GM12878 (cell line): ENCODE measurements at regions not wholly inside any gene's neighbourhood (a gene's known extent, or its start where the extent isn't known, plus 50 kb on each side); places are given as distances from the start of the nearest gene placed in this dataset.

Experiments used
- ATAC-seq: fragments of 200-7000 bp; cut with Tn5 transposase; 3 replicates; pipeline ENCODE4 v1.9.1; 2020; ENCODE audit warnings: mild to moderate bottlenecking, moderate library complexity
- BruUV-seq: library from RNA; stranded (reverse); fragments of 400-500 nt; replicated peaks from 2 replicates; lab custom pipeline; 2021; lab: Mats Ljungman, UMichigan
- CTCF ChIA-PET: fragments of 300-600 bp; sonication (Branson Sonifier 250); formaldehyde crosslinking; extraction: SDS; loops from one replicate; lab custom pipeline; 2021; ENCODE audit warnings: inconsistent platforms; lab: Yijun Ruan, JAX
- POLR2A ChIA-PET: fragments of 350-600 bp; formaldehyde crosslinking; extraction: SDS; loops from one replicate; lab custom pipeline; 2021; ENCODE audit warnings: inconsistent platforms; lab: Charles Lee
- RAD21 ChIA-PET: fragments of 300-600 bp; sonication (Branson Sonifier 250); formaldehyde crosslinking; loops from one replicate; lab custom pipeline; 2023; ENCODE audit warnings: antibody characterized with exemption; ENCODE audit not compliant: unreplicated experiment; lab: Charles Lee
- SMC1A ChIA-PET: fragments of 300-600 bp; sonication (Branson Sonifier 250); formaldehyde crosslinking; loops from one replicate; lab custom pipeline; 2023; ENCODE audit not compliant: unreplicated experiment, uncharacterized antibody; lab: Charles Lee
- DNase-seq: peaks from one replicate; pipeline ENCODE4 v3.0.0-alpha.2; 2011; ENCODE audit warnings: low read depth, low spot score
- FAIRE-seq: peaks from 3 replicates; lab custom pipeline; 2011; peaks lifted over from hg19 to GRCh38; lab: Jason Lieb, UNC
- H2AFZ ChIP-seq: 2 replicates; pipeline ENCODE4 v1.6.0; 2011; ENCODE audit warnings: low read depth, low read length, control low read depth; ENCODE audit not compliant: control insufficient read depth
- H3K27ac ChIP-seq: 2 replicates; pipeline ENCODE4 v1.5.1; 2011; ENCODE audit warnings: control low read depth; ENCODE audit not compliant: control insufficient read depth, insufficient read depth
- H3K27me3 ChIP-seq, 2 experiments: replicated peaks in 1 of 2; 2 replicates each; pipeline versions ENCODE4 v1.6.0 to v1.6.1; 2011; ENCODE audit warnings: low read length in 1 of 2; ENCODE audit not compliant: control insufficient read depth in 2 of 2, insufficient read depth in 2 of 2
- H3K36me3 ChIP-seq, 2 experiments: 2 replicates each; pipeline ENCODE4 v1.5.1; 2011; ENCODE audit warnings: low read length in 1 of 2; ENCODE audit not compliant: control insufficient read depth in 2 of 2, insufficient read depth in 2 of 2
- H3K4me1 ChIP-seq: 2 replicates; pipeline ENCODE4 v1.6.1; 2011; ENCODE audit warnings: mild to moderate bottlenecking, low read length, moderate library complexity, mixed read lengths; ENCODE audit not compliant: control insufficient read depth, insufficient read depth
- H3K4me2 ChIP-seq: 2 replicates; pipeline ENCODE4 v1.6.0; 2011; ENCODE audit warnings: control low read depth; ENCODE audit not compliant: control insufficient read depth, insufficient read depth
- H3K4me3 ChIP-seq: fragments of 200-600 bp; sonication (generic); 2 replicates; pipeline ENCODE4 v1.5.1; 2016
- H3K79me2 ChIP-seq: 2 replicates; pipeline ENCODE4 v1.6.0; 2011; ENCODE audit warnings: low read length; ENCODE audit not compliant: control insufficient read depth, insufficient read depth
- H3K9ac ChIP-seq: 2 replicates; pipeline ENCODE4 v1.8.0; 2011; ENCODE audit warnings: low read length, control low read depth, mixed read lengths; ENCODE audit not compliant: control insufficient read depth, insufficient read depth
- H3K9me3 ChIP-seq: replicated peaks from 3 replicates; pipeline ENCODE4 v1.5.1; 2011; ENCODE audit warnings: mild to moderate bottlenecking, low read length; ENCODE audit not compliant: control insufficient read depth, insufficient read depth
- H4K20me1 ChIP-seq: 2 replicates; pipeline ENCODE4 v1.6.0; 2011; ENCODE audit not compliant: control insufficient read depth, insufficient read depth
- BACH1 ChIP-seq: fragments of 450-650 bp; IDR thresholded peaks from 2 replicates; pipeline ENCODE4 v1.6.1; 2017; ENCODE audit warnings: mild to moderate bottlenecking, borderline replicate concordance
- CREB1 ChIP-seq: IDR thresholded peaks from 2 replicates; pipeline ENCODE4 v1.6.1; 2012; ENCODE audit warnings: low read depth, mild to moderate bottlenecking, inconsistent platforms
- EED ChIP-seq: sonication (generic); IDR thresholded peaks from 2 replicates; pipeline ENCODE4 v1.6.1; 2016; ENCODE audit warnings: antibody characterized with exemption, low read depth
- EP300 ChIP-seq, 2 experiments: fragments of 150-350 bp in 1 of 2; IDR thresholded peaks; 2 replicates each; pipeline ENCODE4 v1.6.1; 2011 to 2012; ENCODE audit warnings: low read depth in 2 of 2, low read length in 2 of 2, borderline replicate concordance in 1 of 2, improper control_type of control experiment in 1 of 2, inconsistent platforms in 1 of 2; ENCODE audit not compliant: control insufficient read depth in 1 of 2
- GATAD2B ChIP-seq: fragments of 450-650 bp; conservative IDR thresholded peaks from 2 replicates; pipeline ENCODE4 v1.6.1; 2017; ENCODE audit warnings: low read depth, mild to moderate bottlenecking, moderate library complexity
- IRF5 ChIP-seq: fragments of 450-650 bp; IDR thresholded peaks from 2 replicates; pipeline ENCODE4 v1.6.1; 2017; ENCODE audit warnings: borderline replicate concordance
- KDM1A ChIP-seq: fragments of 200-600 bp; sonication (generic); IDR thresholded peaks from 2 replicates; pipeline ENCODE4 v1.6.1; 2016; ENCODE audit warnings: borderline replicate concordance
- NFXL1 ChIP-seq: fragments of 450-650 bp; IDR thresholded peaks from 2 replicates; pipeline ENCODE4 v1.6.1; 2017; ENCODE audit warnings: antibody characterized with exemption, mild to moderate bottlenecking, borderline replicate concordance
- PRDM15 ChIP-seq: fragments of 450-650 bp; formaldehyde crosslinking; IDR thresholded peaks from 2 replicates; pipeline ENCODE4 v1.4.0; 2020; ENCODE audit warnings: mild to moderate bottlenecking, moderate library complexity
- RBBP5 ChIP-seq: fragments of 200-600 bp; sonication (generic); conservative IDR thresholded peaks from 2 replicates; pipeline ENCODE4 v1.6.1; 2016
- SP1 ChIP-seq: IDR thresholded peaks from one replicate; pipeline ENCODE4 v1.6.1; 2011; ENCODE audit warnings: low read depth, low read length
- TCF7 ChIP-seq: IDR thresholded peaks from 2 replicates; pipeline ENCODE4 v1.6.1; 2014; ENCODE audit warnings: antibody characterized with exemption, borderline replicate concordance
- ZZZ3 ChIP-seq: IDR thresholded peaks from 2 replicates; pipeline ENCODE4 v1.6.1; 2011; ENCODE audit warnings: low read depth; ENCODE audit not compliant: control insufficient read depth, insufficient read length
- WGBS: methylation state at CpG from one replicate; pipeline ENCODE4 v1.1.6; 2016; ENCODE audit warnings: low lambda C conversion rate; ENCODE audit not compliant: insufficient replicate concordance, insufficient coverage; ENCODE audit errors: missing lambda C conversion rate; 5-methylcytosine and 5-hydroxymethylcytosine counted together
- in situ Hi-C: fragments of 300-500 bp; cut with MboI; formaldehyde crosslinking; loops from 9 replicates; pipeline ENCODE4 v1.14.3; 2018; ENCODE audit warnings: mixed read lengths
- intact Hi-C: fragments of 100-400 bp; cut with micrococcal nuclease; formaldehyde crosslinking; loops from one replicate; pipeline ENCODE4 v1.14.2; 2022; ENCODE audit not compliant: unreplicated experiment

DNA sequence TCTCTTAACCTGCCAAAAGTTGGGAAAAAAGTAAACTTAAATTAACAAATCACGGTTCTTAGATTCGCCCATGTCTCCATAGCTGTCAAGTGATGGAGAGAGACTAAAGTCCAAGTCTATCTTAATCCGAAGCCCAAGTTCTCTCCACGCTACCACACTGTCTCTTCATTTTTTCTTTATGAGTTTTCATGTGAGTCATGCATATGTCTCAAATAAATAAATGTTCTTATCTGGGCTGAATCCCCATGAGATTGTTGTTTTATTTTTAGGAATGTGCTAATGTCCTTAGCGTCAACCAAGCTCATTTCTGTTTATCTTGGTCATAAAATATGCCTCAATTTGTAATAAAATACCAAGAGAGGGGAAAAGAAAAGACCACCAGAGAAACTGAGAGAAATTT, 169.3 kb downstream of the RCHY1 start:
- Histone ChIP-seq H3K27me3 (no peaks in the 10 kb centered on the region), H2AFZ (no peak overlapping the region), H3K4me2 (no peak overlapping the region), H3K4me1 (no peaks in the 10 kb centered on the region), H3K9me3 (no peaks in the 10 kb centered on the region), H3K27ac (no peak overlapping the region), H3K79me2 (no peaks in the 10 kb centered on the region), H3K4me3 (no peak overlapping the region), H3K36me3 (no peaks in the 10 kb centered on the region), H4K20me1 (no peaks in the 10 kb centered on the region), H3K9ac (no peak overlapping the region)
- FAIRE-seq (no peak), ATAC-seq (no peak), DNase-seq (no peak)
- ChIA-PET CTCF (no interaction called here), POLR2A (no interaction called here), SMC1A (no interaction called here), RAD21 (no interaction called here)
- TF ChIP-seq GATAD2B (no peak), KDM1A (no peak), RBBP5 (no peak), TCF7 (no peak), EED (no peak), SP1 (no peak), IRF5 (no peak), NFXL1 (no peak)
- intact Hi-C loops (no loop called here), in situ Hi-C loops (no loop called here)
- no TSS peak for BruUV-seq
- WGBS = 34% methylated on average over 5 of the region's 5 CpGs

- ChIA-PET POLR2A (interaction anchor here (0.6 kb wide), 1 partner anchor 247 kb away, joined by 6 read pairs; no protein-coding TSS in a partner anchor), SMC1A (no interaction called here), CTCF (no interaction called here), RAD21 (interaction anchor here (1.0 kb wide), 1 partner anchor 10 kb away, joined by 3 read pairs; no protein-coding TSS in a partner anchor)
- H3K4me3 ChIP-seq = no peak overlapping the region
- FAIRE-seq (no peak), DNase-seq (no peak), ATAC-seq (no peak)
- H3K79me2 ChIP-seq = no peaks in the 10 kb centered on the region
- H3K4me1 ChIP-seq = no peaks in the 10 kb centered on the region
- 53% methylated on average over 2 of the region's 2 CpGs for WGBS
- intact Hi-C loops = no loop called here
- H2AFZ ChIP-seq = no peak overlapping the region
- no peak overlapping the region for H3K4me2 ChIP-seq
- H4K20me1 ChIP-seq = no peaks in the 10 kb centered on the region
- no peaks in the 10 kb centered on the region for H3K9me3 ChIP-seq
- no peak overlapping the region for H3K27ac ChIP-seq
- no peaks in the 10 kb centered on the region for H3K36me3 ChIP-seq
- in situ Hi-C loops = no loop called here
- BruUV-seq = no TSS peak
- no peak overlapping the region for H3K9ac ChIP-seq
- no peaks in the 10 kb centered on the region for H3K27me3 ChIP-seq
- TF ChIP-seq ZZZ3 (no peak), PRDM15 (CRISPR knock-in tag) (no peak), CREB1 (no peak), IRF5 (no peak), EP300 (IDR thresholded peaks at IDR 0.05; ENCODE audit: borderline replicate concordance in 1 of 2, control insufficient read depth in 1 of 2, low read depth in 2 of 2, low read length in 2 of 2) (no peak), BACH1 (no peak)
These were observed 170.9 kb downstream of the RCHY1 start for GRCh38 chr4:75343333-75343732.
